ENCODE measurements at regions not wholly inside any gene's neighbourhood (a gene's known extent, or its start where the extent isn't known, plus 50 kb on each side); places are given as distances from the start of the nearest gene placed in this dataset.

GRCh38 chr11:104221455-104221854, 57.5 kb upstream of the PDGFD start:
- Histone ChIP-seq H3K4me1 (no peaks in the 10 kb centered on the region), H3K27me3 (no peaks in the 10 kb centered on the region), H3K4me3 (no peak overlapping the region), H3K27ac (no peak overlapping the region), H3K9me3 (peaks cover 0 to under 1% (median 0%) of the 10 kb centered on the region in 12 donors), H3K36me3 (no peaks in the 10 kb centered on the region)
- ATAC-seq (no peak), DNase-seq (no peak)
- intact Hi-C loops (cut with DNase I), result no loop called here
- no peak for TF ChIP-seq CTCF (IDR thresholded peaks at IDR 0.05)
- no peak for TF ChIP-seq POLR2A (IDR thresholded peaks at IDR 0.05)

- intact Hi-C loops (cut with DNase I), result no loop called here
- Histone ChIP-seq H3K27me3 (no peaks in the 10 kb centered on the region), H3K36me3 (no peaks in the 10 kb centered on the region), H3K4me1 (no peaks in the 10 kb centered on the region), H3K9me3 (peaks cover 0 to 8% (median 0%) of the 10 kb centered on the region in 12 donors), H3K4me3 (no peak overlapping the region), H3K27ac (no peak overlapping the region)
- TF ChIP-seq POLR2A (IDR thresholded peaks at IDR 0.05) (no peak), CTCF (IDR thresholded peaks at IDR 0.05) (no peak)
- 70 to 83% (median 71%) methylated on average over 3 of the region's 3 CpGs for WGBS, 4 donors
- peak in 3 of 5 donors; percentile 10 to 45 (median 26) for DNase-seq
- peak; percentile 55 to 84 (median 71) for ATAC-seq
These were observed 55.1 kb upstream of the PDGFD start for GRCh38 chr11:104219096-104219495.

- Histone ChIP-seq H3K9me3 (peaks cover 0 to 11% (median 4%) of the 10 kb centered on the region in 12 donors), H3K27ac (no peak overlapping the region), H3K4me1 (no peaks in the 10 kb centered on the region), H3K36me3 (no peaks in the 10 kb centered on the region), H3K4me3 (no peak overlapping the region), H3K27me3 (no peaks in the 10 kb centered on the region)
- ATAC-seq, result no peak
- intact Hi-C loops (cut with DNase I), result no loop called here
- TF ChIP-seq POLR2A (IDR thresholded peaks at IDR 0.05), result no peak
- no peak for TF ChIP-seq CTCF (IDR thresholded peaks at IDR 0.05)
- no peak for DNase-seq
- 76 to 94% (median 82%) methylated on average over 3 of the region's 3 CpGs for WGBS, 4 donors
These were observed 50.6 kb upstream of the PDGFD start for GRCh38 chr11:104214517-104214916.

Small RNA genes in the stretch of these regions (microRNA-seq; reads per million reads assigned to microRNA genes)
- gene MIR7641-1, result 0 to 0.19 (median 0) reads per million in 4 donors
